OCI-LY1 (cell line): ENCODE measurements at regions not wholly inside any gene's neighbourhood (a gene's known extent, or its start where the extent isn't known, plus 50 kb on each side); places are given as distances from the start of the nearest gene placed in this dataset.

Experiments used
- EZH2 ChIP-seq: fragments of 200-600 bp; sonication (generic), shearing (Covaris generic); IDR thresholded peaks from 2 replicates; pipeline ENCODE4 v1.8.0; 2017; ENCODE audit warnings: borderline replicate concordance, mixed run types, mild to moderate bottlenecking, antibody characterized with exemption, low read length, moderate library complexity, mixed read lengths
- TF ChIP-seq, protein P1 (sequence below): fragments of 200-600 bp; sonication (generic), shearing (Covaris generic); IDR thresholded peaks from 2 replicates; pipeline ENCODE4 v1.5.1; 2017; ENCODE audit warnings: mild to moderate bottlenecking, antibody characterized with exemption, low read length, moderate library complexity, mixed read lengths

DNA sequence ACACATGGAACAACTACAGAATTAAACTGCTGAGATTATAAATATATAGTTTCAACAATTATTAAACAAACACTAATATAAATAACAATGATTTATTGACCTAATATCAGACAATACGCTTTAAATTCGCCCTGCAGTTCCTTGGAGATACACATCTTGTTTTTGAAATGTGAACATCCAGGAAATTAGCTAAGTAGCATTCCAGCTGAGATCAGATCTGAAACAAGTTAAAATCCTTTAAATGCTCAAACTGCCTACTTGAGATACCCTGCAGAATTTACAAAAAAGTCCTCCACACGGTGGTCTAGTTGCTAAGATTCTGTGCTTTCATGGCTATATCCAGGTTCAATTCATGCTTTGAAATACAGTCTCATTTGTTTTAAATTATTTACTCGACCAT is 101.4 kb upstream of the OLFM3 start:
- TF ChIP-seq, protein P1, sequence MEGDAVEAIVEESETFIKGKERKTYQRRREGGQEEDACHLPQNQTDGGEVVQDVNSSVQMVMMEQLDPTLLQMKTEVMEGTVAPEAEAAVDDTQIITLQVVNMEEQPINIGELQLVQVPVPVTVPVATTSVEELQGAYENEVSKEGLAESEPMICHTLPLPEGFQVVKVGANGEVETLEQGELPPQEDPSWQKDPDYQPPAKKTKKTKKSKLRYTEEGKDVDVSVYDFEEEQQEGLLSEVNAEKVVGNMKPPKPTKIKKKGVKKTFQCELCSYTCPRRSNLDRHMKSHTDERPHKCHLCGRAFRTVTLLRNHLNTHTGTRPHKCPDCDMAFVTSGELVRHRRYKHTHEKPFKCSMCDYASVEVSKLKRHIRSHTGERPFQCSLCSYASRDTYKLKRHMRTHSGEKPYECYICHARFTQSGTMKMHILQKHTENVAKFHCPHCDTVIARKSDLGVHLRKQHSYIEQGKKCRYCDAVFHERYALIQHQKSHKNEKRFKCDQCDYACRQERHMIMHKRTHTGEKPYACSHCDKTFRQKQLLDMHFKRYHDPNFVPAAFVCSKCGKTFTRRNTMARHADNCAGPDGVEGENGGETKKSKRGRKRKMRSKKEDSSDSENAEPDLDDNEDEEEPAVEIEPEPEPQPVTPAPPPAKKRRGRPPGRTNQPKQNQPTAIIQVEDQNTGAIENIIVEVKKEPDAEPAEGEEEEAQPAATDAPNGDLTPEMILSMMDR = no peak
- no peak for TF ChIP-seq EZH2
